ENCODE measurements at regions not wholly inside any gene's neighbourhood (a gene's known extent, or its start where the extent isn't known, plus 50 kb on each side); places are given as distances from the start of the nearest gene placed in this dataset.

- TF ChIP-seq ZFP3 (CRISPR knock-in tag; IDR thresholded peaks at IDR 0.05) (no peak), TCF4 (CRISPR knock-in tag; IDR thresholded peaks at IDR 0.05; ENCODE audit: borderline replicate concordance) (no peak), OSR1 (CRISPR knock-in tag; IDR thresholded peaks at IDR 0.05) (no peak), ISL1 (CRISPR knock-in tag; IDR thresholded peaks at IDR 0.05) (no peak), SNAI2 (CRISPR knock-in tag; IDR thresholded peaks at IDR 0.05) (no peak), CREB5 (CRISPR knock-in tag; IDR thresholded peaks at IDR 0.05; ENCODE audit: low read depth) (no peak), ZFP30 (CRISPR knock-in tag; IDR thresholded peaks at IDR 0.05) (no peak), ZNF8 (CRISPR knock-in tag; IDR thresholded peaks at IDR 0.05) (no peak), PATZ1 (CRISPR knock-in tag; IDR thresholded peaks at IDR 0.05; ENCODE audit: borderline replicate concordance) (no peak), RARB (CRISPR knock-in tag; IDR thresholded peaks at IDR 0.05) (no peak), PPARA (CRISPR knock-in tag; IDR thresholded peaks at IDR 0.05; ENCODE audit: borderline replicate concordance) (no peak), TOX (CRISPR knock-in tag; IDR thresholded peaks at IDR 0.05; ENCODE audit: borderline replicate concordance) (no peak), ESRRG (CRISPR knock-in tag; IDR thresholded peaks at IDR 0.05) (no peak), POU6F1 (CRISPR knock-in tag; IDR thresholded peaks at IDR 0.05; ENCODE audit: borderline replicate concordance, low read depth) (no peak), BACH2 (CRISPR knock-in tag; IDR thresholded peaks at IDR 0.05; ENCODE audit: borderline replicate concordance) (no peak), TSHZ2 (CRISPR knock-in tag; IDR thresholded peaks at IDR 0.05) (no peak), ARNTL (CRISPR knock-in tag; IDR thresholded peaks at IDR 0.05; ENCODE audit: borderline replicate concordance, low read depth) (no peak), ZC3H10 (CRISPR knock-in tag; IDR thresholded peaks at IDR 0.05) (no peak), GLIS3 (CRISPR knock-in tag; IDR thresholded peaks at IDR 0.05) (no peak)
- ATAC-seq = no peak
Measured at GRCh38 chr6:134449004-134449403, 131.1 kb upstream of the SGK1 start.

- peak; percentile 80 for ATAC-seq
Measured at GRCh38 chr6:134447883-134448387, 130.0 kb upstream of the SGK1 start.

More at GRCh38 chr6:134447883-134448387, 130.0 kb upstream of the SGK1 start:
- TF ChIP-seq RARB (CRISPR knock-in tag; IDR thresholded peaks at IDR 0.05) = no peak; the same call in 1 of the 2 replicates
- peak; percentile 90; the same call in 1 of the 2 replicates for TF ChIP-seq ZC3H10 (CRISPR knock-in tag; IDR thresholded peaks at IDR 0.05)
- no peak for TF ChIP-seq TSHZ2 (CRISPR knock-in tag; IDR thresholded peaks at IDR 0.05)
- peak; percentile 68; the same call in 1 of the 2 replicates for TF ChIP-seq CREB5 (CRISPR knock-in tag; IDR thresholded peaks at IDR 0.05; ENCODE audit: low read depth)
- TF ChIP-seq PATZ1 (CRISPR knock-in tag; IDR thresholded peaks at IDR 0.05; ENCODE audit: borderline replicate concordance) = 0 out of 2 replicates have a peak, but pooled peaks have one; percentile 35
- TF ChIP-seq ZNF565 (CRISPR knock-in tag; conservative IDR thresholded peaks at IDR 0.05; ENCODE audit: low read depth) = no peak
- TF ChIP-seq ZFP3 (CRISPR knock-in tag; IDR thresholded peaks at IDR 0.05) = peak; percentile 50; the same call in 1 of the 2 replicates
- TF ChIP-seq ISL1 (CRISPR knock-in tag; IDR thresholded peaks at IDR 0.05) = peak; percentile 46
- no peak for TF ChIP-seq OSR1 (CRISPR knock-in tag; IDR thresholded peaks at IDR 0.05)
- TF ChIP-seq ZFP30 (CRISPR knock-in tag; IDR thresholded peaks at IDR 0.05) = no peak
- TF ChIP-seq TOX (CRISPR knock-in tag; IDR thresholded peaks at IDR 0.05; ENCODE audit: borderline replicate concordance) = peak; percentile 95; the same call in 1 of the 2 replicates
- TF ChIP-seq CSRNP3 (CRISPR knock-in tag; IDR thresholded peaks at IDR 0.05) = no peak
- TF ChIP-seq ESRRG (CRISPR knock-in tag; IDR thresholded peaks at IDR 0.05) = no peak
- TF ChIP-seq PPARA (CRISPR knock-in tag; IDR thresholded peaks at IDR 0.05; ENCODE audit: borderline replicate concordance) = no peak
- no peak for TF ChIP-seq ZNF8 (CRISPR knock-in tag; IDR thresholded peaks at IDR 0.05)

Measured in SK-N-SH treated with all-trans-retinoic acid at 6 μM for 48 hours (cell line).